ENCODE measurements at regions not wholly inside any gene's neighbourhood (a gene's known extent, or its start where the extent isn't known, plus 50 kb on each side); places are given as distances from the start of the nearest gene placed in this dataset.

DNA sequence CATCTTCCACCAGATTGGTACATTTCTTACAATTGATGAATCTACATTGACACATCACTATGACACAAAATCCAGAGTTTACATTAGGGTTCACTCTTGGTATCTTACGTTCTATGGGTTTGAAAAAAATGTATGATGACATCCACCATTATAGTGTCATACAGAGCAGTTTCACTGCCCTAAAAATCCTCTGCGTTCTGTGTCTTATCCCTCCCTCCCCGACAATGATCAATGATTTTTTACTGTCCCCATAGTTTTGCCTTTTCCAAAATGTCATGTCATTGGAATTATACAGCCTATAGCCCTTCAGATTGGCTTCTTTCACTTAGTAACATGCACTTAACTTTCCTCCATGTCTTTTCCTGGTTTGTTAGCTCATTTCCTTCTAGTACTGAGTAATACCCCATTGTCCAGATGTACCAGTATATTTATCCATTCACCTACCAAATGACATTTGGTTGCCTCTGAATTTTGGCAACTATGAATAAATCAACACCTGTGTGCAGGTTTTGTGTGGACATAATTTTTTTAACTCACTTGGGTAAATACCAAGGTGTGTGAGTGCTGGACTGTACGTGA lies 80.9 kb upstream of the CDC42BPA start:
- TF ChIP-seq, protein P1, sequence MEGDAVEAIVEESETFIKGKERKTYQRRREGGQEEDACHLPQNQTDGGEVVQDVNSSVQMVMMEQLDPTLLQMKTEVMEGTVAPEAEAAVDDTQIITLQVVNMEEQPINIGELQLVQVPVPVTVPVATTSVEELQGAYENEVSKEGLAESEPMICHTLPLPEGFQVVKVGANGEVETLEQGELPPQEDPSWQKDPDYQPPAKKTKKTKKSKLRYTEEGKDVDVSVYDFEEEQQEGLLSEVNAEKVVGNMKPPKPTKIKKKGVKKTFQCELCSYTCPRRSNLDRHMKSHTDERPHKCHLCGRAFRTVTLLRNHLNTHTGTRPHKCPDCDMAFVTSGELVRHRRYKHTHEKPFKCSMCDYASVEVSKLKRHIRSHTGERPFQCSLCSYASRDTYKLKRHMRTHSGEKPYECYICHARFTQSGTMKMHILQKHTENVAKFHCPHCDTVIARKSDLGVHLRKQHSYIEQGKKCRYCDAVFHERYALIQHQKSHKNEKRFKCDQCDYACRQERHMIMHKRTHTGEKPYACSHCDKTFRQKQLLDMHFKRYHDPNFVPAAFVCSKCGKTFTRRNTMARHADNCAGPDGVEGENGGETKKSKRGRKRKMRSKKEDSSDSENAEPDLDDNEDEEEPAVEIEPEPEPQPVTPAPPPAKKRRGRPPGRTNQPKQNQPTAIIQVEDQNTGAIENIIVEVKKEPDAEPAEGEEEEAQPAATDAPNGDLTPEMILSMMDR (IDR thresholded peaks at IDR 0.05 in 2 of 3, conservative IDR thresholded peaks at IDR 0.05 in 1 of 3; ENCODE audit: borderline replicate concordance in 1 of 3, insufficient read depth in 1 of 3, low read depth in 2 of 3, low read length in 2 of 3) = no peak
- TF ChIP-seq FOSL1 (IDR thresholded peaks at IDR 0.05; ENCODE audit: low read depth) = no peak
